HG03097 (cell line): ENCODE measurements at regions not wholly inside any gene's neighbourhood (a gene's known extent, or its start where the extent isn't known, plus 50 kb on each side); places are given as distances from the start of the nearest gene placed in this dataset.
"Not testable (repeated sequence)": the region's sequence is repeated elsewhere in the genome, so short reads cannot be mapped to it uniquely, and the experiment has no call there.

Source experiments
- ATAC-seq: cut with Tn5 transposase; IDR thresholded peaks from one replicate; pipeline ENCODE4 v1.9.1; 2021; ENCODE audit not compliant: unreplicated experiment, low FRiP score

DNA sequence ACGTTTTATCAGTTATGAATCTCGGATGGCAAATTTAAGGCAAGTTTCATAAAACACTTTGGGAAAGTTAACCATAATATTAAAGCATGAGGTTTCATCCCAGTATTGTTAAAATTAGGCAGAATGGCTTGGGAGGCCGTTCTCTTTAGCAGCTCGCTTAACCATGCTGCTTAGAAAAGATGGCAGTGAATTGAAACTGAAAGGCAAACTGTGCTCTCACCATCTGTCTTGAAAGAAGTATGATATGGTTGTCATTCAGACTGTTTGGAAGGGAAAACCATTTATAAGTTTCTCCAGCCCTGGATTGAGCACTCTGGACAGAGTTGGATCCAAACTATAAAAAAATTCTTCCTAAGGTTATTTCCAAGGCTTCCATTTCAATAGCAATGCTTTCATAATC lies 332.3 kb upstream of the SUCLG2 start:
- ATAC-seq, result no peak

DNA sequence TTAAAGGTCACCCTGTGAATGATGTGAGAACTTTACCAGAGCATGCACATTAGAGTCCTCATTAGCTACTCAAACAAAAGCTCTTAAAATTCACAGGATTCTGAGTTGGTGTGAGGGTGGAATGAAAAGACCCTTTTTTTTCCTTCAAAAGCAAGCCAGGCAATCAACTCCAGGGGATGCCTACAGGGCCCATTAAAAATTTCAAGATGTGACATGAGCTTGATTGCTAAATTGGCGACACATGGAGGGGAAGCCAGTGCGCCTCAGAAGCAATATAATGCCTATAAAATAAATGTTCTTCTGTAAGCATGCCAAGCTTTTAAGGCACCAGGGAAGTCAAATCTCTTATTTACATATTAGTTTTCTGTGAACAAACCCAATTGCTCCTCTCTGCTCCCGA lies 328.8 kb upstream of the SUCLG2 start:
- no peak for ATAC-seq

DNA sequence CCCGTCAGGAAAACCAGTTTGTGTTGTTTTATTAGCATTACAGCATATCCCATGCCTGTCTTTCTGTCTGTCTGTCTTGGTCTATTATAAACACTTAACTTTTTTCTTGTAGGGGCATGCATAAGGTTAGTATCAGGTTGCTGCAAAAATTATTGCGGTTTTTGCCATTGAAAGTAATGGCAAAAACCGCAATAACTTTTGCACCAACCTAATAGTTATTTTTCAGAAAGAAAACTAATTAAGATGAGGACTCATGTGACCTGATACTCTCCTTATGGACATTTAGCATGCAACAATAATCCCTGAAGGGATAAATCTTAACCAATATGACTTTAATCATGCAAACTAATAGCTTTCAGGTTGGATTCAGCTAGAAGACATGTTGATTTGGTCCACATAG lies 326.7 kb upstream of the SUCLG2 start:
- ATAC-seq, result no peak

DNA sequence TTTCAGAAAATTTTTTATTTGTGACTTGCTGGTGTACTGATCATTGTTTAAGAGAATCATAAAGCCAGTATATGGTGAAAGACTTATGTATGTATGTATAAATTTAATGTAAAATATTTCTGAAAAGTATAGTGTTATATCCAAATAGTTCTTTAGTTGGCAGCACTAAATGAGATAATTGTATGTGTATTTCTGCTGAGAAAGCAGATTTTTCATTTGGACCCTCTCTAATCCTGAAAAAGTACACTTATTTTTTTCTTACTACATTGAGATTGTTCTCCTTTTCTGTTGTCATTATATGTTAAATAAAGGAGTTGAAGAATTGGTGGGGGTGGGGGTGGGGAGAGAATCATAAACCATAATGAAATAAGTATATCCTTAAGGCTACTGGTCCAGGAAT lies 324.9 kb upstream of the SUCLG2 start:
- no peak for ATAC-seq

DNA sequence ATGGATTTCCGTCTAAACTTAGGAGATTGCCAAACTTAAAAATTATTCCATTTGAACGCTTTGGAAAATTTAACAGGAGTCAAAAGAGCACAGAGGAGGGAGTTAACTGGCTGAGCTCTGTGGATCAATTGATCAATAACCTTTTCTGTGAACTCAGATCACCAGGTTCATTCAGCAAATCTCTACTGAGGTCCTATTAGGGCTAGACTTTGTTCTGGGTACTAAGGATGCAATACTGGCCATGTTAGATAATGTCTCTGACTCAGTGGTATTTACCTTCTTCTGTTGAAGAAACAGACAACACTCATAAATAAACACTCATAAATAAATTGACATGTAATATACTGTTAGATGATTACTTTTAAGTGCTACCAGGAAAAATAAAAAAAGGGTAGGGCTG lies 323.4 kb upstream of the SUCLG2 start:
- ATAC-seq, result no peak

DNA sequence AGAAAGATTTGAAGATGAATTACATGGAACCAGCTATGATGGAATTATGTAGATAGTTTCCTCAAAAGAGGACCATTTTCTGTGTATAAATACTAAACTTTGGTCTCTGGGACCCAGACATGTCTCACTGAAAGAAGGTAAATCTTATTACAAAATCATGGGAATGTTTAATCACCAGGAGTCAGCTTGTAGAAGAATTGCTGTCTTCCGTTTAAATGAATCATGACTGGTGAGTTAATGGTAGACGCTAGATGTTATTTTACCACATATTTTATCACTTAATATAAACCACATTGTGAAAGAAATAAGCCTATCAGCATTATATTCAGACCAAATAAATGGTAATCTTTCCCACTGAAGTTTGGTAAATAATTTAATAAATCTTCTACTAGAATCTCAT lies 322.3 kb upstream of the SUCLG2 start:
- no peak for ATAC-seq

DNA sequence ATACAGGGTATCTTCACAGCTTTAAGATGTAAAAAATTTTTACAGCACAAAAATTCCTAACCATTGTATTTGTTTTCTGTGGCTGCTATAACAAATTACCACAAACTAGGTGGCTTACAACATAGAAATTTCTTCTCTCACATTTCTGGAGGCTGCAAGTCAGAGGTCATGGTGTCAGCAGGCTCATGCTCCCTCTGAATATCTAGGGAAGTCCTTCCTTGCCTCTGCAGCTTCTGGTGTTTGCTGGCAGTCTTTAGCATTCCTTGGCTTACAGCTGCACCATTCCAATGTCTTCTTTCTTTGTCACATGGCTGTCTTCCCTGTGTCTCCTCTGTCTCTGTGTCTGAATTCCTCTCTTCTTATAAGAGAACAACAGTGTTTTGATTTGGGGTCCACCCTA lies 310.2 kb upstream of the SUCLG2 start:
- no peak for ATAC-seq

DNA sequence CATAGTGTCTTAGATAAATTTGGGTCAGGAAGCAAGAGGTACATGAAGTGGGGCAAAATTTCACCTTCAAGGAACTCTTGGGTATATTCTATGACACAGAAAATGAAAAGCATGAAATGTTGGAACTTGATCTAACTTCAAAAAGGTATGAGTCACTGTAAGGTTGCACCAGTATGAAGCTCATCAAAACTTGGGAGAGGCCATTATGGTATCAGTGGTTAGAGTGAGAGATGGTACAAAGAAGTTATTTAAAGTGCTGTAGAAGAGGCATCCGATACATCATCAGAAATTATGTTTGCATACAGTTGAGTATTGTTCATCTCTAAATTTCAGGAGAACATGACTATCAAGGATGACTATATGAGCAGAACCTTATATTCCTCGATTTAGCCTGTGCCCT lies 302.9 kb upstream of the SUCLG2 start:
- no peak for ATAC-seq

DNA sequence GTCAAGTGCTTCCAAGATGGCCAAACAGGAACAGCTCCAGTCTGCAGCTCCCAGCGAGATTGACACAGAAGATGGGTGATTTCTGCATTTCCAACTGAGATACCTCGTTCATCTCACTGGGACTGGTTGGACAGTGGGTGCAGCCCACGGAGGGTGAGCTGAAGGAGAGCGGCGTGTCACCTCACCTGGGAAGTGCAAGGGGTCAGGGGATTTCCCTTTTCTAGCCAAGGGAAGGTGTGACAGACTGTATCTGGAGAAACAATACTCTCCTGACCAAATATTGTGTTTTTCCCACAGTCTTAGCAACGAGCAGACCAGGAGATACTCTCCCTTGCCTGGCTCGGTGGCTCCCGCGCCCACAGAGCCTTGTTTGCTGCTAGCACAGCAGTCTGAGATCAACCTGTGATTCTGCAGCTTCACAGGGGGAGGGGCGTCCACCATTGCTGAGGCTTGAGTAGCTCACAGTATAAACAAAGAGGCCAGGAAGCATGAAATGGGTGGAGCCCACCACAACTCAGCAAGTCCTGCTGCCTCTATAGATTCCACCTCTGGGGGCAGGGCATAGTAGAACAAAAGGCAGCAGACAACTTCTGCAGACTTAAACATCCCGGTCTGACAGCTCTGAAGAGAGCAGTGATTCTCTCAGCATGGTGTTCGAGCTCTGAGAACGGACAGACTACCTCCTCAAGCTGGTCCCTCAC lies 293.5 kb upstream of the SUCLG2 start:
- ATAC-seq, result no peak

DNA sequence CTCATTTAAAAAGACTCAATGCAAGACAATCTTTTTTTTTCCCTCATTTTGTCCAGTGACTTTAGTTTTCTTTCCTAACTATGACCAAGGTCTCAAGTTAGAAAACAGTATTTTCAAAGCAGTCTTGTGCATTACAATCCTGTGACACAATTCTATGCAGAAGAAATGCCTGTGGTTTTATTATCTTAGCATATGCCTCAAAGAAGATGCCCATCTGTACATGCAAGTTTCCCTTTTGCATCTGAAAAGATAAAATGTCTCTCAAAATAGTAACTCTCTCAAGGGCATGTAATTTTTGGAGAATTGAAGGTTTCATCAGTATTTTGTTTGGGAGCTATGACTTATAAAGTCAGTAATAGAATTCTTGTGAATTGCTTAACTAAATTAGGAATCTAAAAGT lies 292.0 kb upstream of the SUCLG2 start:
- no peak for ATAC-seq

DNA sequence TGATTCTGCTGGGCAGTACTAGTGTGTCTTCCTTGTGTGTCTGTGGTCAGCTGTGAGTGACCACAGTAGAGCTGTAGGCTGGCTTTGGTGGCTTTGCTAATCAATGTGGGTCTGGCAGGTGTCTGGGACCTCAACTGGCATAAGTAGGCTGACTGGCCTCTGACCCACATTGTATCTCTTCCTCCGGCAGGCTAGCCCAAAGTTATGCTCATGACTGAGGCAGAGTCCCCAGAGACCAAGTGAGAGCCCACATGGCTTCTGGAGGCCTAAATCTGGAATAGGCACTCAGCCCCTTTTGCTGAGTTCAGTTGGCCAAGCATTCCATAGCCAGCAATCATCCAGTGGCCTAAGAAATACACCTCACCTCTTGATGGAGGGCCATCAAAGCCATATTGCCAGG lies 289.1 kb upstream of the SUCLG2 start:
- ATAC-seq, result no peak

DNA sequence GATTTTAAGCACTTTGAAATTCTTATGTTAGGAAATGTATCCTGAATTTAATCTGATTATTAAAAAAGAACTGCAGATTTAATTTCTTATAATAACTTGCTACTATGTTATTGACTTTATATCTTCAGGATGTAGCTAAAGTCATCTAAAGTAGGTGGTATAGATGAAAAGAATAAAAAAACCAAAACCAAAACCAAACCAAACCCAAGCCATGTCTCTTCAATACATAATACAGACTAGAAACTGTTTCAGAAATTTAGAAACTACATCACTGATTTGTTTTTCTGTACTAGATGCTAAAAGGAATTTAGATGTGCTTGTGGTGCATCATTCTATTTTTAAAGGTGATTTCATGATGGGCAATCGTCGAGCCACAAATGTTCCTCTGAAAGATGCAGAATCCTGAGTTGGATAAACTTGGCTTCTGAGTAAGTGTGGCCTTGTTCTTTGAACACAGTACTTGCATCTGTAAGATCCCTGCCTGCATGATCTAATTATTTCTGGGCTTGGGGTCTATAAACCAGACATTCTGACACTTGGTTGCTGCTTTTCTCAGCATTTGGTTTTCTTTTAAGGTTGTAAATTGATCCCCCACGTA lies 287.1 kb upstream of the SUCLG2 start:
- no peak for ATAC-seq

DNA sequence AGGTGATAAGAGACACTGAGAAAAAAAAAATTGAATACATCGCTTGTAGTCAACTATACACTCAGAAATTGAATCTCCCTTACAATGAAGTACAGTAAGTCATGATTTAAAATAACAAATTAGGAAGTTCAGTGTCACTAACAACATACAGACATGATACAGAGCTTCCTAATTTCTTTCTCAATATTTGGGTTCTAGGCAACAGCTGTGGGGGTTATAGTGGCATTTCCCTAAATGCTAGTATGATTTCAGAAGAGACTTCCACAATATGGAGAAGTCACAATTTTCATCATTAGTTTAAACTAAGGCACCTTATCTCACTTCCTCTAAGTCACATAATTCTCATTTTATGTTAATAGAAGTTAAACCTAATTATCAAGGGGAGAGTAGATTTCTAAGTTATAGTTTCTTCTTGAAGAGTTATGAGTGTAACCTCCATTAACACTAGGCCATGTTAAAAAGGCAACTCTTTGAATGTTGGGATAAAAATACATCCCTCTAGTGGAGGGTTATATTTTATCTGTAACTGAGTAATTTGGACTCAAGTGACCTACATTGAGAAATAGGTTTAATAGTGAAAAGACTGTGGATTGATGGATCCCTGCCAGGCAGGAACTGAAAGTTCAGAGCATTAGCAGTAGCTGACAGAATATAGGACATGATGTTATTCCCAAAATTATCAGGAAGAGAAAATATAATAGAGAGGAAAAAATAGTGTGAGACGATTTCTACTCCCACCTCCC lies 286.0 kb upstream of the SUCLG2 start:
- no peak for ATAC-seq

DNA sequence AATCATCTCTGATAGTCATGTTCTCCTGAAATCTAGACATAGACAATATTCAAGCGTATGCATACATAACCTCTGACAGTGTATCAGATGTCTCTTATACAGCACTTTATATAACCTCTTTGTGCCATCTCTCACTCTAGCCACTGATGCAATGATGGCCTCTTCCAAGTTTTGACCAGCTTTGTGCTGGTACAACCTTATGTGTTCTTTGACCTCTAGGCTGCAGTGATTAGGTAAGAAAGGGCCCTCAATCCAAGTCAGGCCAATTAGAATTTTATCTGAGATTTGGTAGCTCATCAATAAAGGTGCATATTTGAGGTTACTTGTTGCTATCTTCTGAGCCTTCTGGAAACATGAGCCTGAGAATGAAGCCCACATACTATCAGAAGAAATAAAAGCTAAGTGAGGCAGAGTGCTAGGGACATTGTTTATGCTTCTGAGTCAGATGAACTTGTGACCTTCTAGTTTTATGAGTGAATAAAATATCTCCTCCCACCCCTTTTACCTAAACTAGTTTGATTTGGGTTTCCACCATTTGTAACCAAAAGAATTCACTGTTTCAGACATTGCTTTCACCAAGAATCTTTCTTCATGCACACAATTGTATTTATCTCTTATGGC lies 283.2 kb upstream of the SUCLG2 start:
- no peak for ATAC-seq

DNA sequence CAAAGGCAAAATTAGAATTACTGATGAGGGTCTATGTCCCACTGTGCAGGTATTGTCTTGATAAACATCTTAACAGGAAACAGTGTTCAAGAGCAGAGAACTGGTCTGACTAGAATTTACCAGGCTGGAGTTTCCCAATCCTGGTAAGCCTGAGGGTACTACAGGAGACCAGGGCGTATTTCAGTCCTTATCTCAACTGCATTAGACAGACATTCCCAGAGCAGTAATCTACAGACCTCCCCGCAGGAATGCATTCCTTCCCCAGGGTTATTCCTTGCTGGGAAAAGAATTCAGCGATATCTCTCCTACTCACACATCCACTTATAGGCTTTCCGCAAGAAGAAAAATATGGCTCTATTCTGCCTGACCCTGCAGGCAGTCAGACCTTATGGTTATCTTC lies 276.0 kb upstream of the SUCLG2 start:
- ATAC-seq, result not testable (repeated sequence)

DNA sequence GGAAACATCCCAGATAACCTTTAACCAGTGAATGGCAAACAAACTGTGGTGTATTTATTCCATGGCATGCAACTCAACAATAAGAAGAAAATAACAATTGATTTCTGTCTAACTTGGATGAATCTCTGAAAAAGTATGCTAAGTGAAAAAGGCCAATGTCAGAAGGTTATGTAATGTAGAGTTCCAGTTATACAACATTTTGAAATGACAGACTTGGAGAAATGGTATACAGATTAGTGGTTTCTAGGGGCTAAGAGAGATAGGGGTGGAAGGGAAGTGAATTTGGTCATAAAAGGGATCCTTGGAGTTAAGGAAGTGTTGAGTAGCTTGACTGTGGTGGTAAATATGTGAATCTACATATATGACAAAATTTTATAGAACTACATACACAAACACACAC lies 269.4 kb upstream of the SUCLG2 start:
- no peak for ATAC-seq

DNA sequence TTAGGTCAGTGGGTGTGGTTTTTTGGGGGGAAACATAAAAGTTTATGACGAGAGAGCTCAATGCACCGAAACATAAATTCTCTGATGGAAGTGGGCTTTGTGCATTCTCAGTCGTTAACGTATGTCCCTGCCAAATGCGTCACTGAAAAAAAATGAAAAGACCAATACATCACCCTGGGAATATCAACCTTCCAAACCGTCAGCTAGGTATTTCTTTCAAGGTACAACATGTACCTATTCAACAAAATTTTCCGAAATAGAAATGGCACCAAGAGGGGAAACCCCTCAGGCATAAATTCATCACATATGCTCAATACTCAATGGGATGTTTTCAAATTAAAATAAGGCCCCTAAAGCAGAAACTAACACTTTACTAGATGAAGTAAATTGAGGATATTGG lies 266.6 kb upstream of the SUCLG2 start:
- ATAC-seq, result no peak

DNA sequence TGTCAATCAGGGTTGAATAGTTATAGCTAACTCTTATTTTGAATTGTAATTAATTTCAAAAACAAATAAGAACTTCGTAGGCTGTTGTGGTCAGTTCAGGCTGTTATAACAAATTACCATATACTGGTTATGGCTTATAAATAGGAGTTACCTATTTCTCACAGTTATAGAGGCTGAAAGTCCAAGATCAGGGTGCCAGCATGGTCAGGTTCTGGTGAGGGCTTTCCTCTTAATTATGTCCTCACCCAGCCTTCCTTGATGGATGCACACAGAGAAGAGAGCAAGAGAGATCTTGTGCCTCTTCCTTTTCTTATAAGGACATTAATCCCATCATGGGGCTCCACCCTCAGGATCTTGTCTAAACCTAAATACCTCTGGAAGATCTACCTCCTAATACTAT lies 265.9 kb upstream of the SUCLG2 start:
- ATAC-seq, result no peak

DNA sequence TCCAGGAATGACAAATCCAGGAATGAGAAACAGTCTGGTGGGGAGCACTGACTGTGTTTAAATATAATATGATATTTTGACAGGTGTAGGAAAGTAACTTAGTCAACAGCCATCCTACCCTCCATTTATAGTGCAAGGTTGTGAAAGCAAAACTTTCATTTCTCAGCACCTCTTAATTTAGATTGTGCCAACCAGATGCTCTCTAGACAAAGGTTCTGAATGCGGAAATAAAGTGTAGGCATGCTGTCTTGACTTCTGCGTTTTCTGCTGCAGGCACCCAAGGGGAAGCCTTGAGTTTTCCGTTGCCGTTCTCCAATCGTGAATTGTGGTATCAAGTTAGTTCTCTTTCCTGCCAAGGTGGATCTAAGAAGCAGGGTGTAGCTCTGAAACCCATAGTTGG lies 261.9 kb upstream of the SUCLG2 start:
- no peak for ATAC-seq

DNA sequence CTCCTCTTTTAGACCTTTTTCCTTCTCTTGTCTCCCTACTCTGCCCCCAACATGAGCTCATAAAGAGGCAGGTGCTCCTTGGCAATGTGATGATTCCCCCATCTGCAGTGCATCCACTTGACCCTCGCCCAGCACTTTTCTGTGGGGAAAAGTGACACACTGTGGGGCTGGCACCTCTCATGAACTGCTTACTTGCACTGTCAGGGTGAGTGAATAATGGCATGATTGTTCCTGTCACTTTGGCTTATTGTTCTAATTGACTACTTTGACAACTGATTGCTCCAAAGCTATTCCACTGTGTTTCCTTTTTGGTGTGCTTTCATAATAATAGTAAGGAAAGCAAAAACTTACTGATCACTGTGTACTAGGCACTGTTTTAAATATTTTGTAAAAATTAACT lies 253.3 kb upstream of the SUCLG2 start:
- no peak for ATAC-seq

DNA sequence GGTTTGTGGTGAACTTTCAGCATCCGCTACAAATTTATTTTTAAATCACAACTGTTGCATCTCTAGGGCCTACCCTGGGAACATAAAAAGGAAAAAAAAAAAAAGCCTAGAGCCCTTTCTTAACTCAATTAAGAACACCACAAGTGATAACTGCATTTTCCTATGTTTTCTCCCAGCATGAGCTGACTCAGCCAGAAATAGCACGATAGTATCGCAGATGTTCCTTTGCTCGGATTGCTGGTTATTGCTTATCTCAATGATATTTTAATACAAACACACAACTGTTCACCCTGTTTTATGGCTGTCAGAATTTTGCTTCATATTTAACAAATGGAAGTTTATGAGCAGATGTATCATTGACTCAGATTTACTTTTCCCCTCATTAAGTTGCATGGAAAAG lies 251.8 kb upstream of the SUCLG2 start:
- no peak for ATAC-seq

DNA sequence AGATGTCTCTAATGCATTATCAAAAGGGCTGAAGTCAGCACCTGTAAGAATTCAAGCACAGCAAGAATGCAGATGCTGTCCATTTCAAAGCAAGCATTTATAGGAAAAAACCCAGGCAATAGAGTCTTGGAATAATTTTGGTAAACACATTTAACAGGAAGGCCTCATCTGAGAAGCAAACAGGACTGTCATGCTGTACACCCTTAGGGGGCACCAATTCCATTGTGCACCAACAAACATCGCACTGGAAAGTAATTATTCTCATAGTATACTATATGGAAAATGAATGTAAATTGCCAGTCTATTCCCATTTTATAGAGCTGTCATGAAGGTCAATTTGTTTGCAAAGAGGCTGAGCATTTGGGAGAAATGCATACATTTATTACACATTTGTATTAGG lies 247.3 kb upstream of the SUCLG2 start:
- ATAC-seq, result no peak
